ENCODE measurements at regions not wholly inside any gene's neighbourhood (a gene's known extent, or its start where the extent isn't known, plus 50 kb on each side); places are given as distances from the start of the nearest gene placed in this dataset.

DNA sequence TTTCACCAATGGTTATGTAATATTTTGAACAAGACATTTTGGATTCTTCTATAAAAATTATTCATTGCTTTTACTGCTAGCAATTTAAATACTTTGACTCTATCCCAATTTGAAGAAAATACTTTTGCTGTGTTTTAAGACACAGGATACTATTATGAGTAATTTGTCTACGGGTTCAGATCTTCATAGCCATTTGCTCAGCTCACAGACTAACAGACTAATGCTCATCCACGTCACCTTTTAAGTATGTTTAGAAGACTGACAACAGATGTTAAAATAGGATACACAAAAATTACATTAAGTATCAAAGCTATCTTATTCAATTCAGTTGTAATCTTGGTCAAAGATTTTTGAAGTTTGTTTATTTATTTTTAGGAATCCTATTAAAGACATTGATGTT lies 251.3 kb upstream of the CHRM2 start:
- TF ChIP-seq CEBPB (IDR thresholded peaks at IDR 0.05) (no peak), KDM1A (IDR thresholded peaks at IDR 0.05; ENCODE audit: low read depth) (no peak), ZNF302 (CRISPR knock-in tag; IDR thresholded peaks at IDR 0.05) (no peak)
